K562 (cell line): ENCODE measurements at regions not wholly inside any gene's neighbourhood (a gene's known extent, or its start where the extent isn't known, plus 50 kb on each side); places are given as distances from the start of the nearest gene placed in this dataset.

Source experiments
- KLF6 ChIP-seq: fragments of 250-450 bp; sonication (Bioruptor Pico); IDR thresholded peaks from 2 replicates; pipeline ENCODE4 v1.4.0; 2020; ENCODE audit warnings: mild to moderate bottlenecking, moderate library complexity, borderline replicate concordance
- MAFG ChIP-seq: fragments of 450-650 bp; conservative IDR thresholded peaks from 2 replicates; pipeline ENCODE4 v1.6.1; 2016; ENCODE audit warnings: missing genetic modification characterization, missing compliant biosample characterization
- MIER1 ChIP-seq: fragments of 450-650 bp; IDR thresholded peaks from 2 replicates; pipeline ENCODE4 v1.6.1; 2016; ENCODE audit warnings: antibody characterized with exemption, mild to moderate bottlenecking, low read depth
- MTA3 ChIP-seq: fragments of 450-650 bp; formaldehyde crosslinking; IDR thresholded peaks from 2 replicates; pipeline ENCODE4 v1.6.1; 2017; ENCODE audit warnings: mild to moderate bottlenecking, borderline replicate concordance
- ZNF239 ChIP-seq: fragments of 250-450 bp; sonication (Bioruptor Pico); IDR thresholded peaks from 2 replicates; pipeline ENCODE4 v1.4.0; 2020; ENCODE audit warnings: mild to moderate bottlenecking
- ZNF512 ChIP-seq: IDR thresholded peaks from 2 replicates; pipeline ENCODE4 v1.6.1; 2016; ENCODE audit warnings: missing genetic modification characterization, missing compliant biosample characterization
- TF ChIP-seq, protein P1 (sequence below): fragments of 200-400 bp; formaldehyde crosslinking; IDR thresholded peaks from 2 replicates; pipeline ENCODE4 v1.6.1; 2017; ENCODE audit warnings: mild to moderate bottlenecking, low read depth, low read length, moderate library complexity
- TF ChIP-seq, protein P2 (sequence below): sonication (generic); formaldehyde crosslinking; IDR thresholded peaks from 2 replicates; pipeline ENCODE4 v1.8.0; 2023; ENCODE audit warnings: missing genetic modification reagents, mild to moderate bottlenecking, borderline replicate concordance

DNA sequence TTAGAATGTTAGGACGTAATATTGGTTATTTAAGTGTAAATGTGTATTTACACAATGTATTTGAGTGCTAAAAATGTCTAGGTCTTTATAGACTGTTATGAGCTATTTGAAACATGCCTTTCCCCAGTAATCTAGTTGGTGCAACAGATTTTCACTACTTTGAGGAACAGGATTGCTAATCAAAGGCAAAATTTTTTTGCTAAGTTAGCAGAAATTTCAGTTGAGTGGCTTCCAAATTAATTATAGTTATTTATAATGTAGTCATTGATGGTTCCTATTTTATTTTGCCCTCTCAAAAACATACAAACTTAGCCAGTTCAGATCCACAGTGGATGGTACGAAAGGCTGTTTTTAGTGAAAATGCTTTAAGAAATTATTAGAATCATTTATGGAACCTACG, 78.7 kb upstream of the LYZL2 start (continued):
- TF ChIP-seq ZNF512 (tag): no peak
- TF ChIP-seq MAFG (tag): peak; percentile 61
- TF ChIP-seq MIER1: no peak
- TF ChIP-seq, protein P1, sequence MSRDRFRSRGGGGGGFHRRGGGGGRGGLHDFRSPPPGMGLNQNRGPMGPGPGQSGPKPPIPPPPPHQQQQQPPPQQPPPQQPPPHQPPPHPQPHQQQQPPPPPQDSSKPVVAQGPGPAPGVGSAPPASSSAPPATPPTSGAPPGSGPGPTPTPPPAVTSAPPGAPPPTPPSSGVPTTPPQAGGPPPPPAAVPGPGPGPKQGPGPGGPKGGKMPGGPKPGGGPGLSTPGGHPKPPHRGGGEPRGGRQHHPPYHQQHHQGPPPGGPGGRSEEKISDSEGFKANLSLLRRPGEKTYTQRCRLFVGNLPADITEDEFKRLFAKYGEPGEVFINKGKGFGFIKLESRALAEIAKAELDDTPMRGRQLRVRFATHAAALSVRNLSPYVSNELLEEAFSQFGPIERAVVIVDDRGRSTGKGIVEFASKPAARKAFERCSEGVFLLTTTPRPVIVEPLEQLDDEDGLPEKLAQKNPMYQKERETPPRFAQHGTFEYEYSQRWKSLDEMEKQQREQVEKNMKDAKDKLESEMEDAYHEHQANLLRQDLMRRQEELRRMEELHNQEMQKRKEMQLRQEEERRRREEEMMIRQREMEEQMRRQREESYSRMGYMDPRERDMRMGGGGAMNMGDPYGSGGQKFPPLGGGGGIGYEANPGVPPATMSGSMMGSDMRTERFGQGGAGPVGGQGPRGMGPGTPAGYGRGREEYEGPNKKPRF: no peak
- no peak for TF ChIP-seq KLF6
- TF ChIP-seq ZNF239 (CRISPR knock-in tag): no peak
- TF ChIP-seq MTA3: no peak
- TF ChIP-seq, protein P2, sequence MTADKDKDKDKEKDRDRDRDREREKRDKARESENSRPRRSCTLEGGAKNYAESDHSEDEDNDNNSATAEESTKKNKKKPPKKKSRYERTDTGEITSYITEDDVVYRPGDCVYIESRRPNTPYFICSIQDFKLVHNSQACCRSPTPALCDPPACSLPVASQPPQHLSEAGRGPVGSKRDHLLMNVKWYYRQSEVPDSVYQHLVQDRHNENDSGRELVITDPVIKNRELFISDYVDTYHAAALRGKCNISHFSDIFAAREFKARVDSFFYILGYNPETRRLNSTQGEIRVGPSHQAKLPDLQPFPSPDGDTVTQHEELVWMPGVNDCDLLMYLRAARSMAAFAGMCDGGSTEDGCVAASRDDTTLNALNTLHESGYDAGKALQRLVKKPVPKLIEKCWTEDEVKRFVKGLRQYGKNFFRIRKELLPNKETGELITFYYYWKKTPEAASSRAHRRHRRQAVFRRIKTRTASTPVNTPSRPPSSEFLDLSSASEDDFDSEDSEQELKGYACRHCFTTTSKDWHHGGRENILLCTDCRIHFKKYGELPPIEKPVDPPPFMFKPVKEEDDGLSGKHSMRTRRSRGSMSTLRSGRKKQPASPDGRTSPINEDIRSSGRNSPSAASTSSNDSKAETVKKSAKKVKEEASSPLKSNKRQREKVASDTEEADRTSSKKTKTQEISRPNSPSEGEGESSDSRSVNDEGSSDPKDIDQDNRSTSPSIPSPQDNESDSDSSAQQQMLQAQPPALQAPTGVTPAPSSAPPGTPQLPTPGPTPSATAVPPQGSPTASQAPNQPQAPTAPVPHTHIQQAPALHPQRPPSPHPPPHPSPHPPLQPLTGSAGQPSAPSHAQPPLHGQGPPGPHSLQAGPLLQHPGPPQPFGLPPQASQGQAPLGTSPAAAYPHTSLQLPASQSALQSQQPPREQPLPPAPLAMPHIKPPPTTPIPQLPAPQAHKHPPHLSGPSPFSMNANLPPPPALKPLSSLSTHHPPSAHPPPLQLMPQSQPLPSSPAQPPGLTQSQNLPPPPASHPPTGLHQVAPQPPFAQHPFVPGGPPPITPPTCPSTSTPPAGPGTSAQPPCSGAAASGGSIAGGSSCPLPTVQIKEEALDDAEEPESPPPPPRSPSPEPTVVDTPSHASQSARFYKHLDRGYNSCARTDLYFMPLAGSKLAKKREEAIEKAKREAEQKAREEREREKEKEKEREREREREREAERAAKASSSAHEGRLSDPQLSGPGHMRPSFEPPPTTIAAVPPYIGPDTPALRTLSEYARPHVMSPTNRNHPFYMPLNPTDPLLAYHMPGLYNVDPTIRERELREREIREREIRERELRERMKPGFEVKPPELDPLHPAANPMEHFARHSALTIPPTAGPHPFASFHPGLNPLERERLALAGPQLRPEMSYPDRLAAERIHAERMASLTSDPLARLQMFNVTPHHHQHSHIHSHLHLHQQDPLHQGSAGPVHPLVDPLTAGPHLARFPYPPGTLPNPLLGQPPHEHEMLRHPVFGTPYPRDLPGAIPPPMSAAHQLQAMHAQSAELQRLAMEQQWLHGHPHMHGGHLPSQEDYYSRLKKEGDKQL: no peak
